Posterior vena cava (tissue), 2 donors: ENCODE measurements at regions not wholly inside any gene's neighbourhood (a gene's known extent, or its start where the extent isn't known, plus 50 kb on each side); places are given as distances from the start of the nearest gene placed in this dataset.

Experiments
- DNase-seq: peaks from one replicate; pipeline ENCODE4 v3.0.0-alpha.2; 2020; ENCODE audit warnings: low spot score
- intact Hi-C, 2 donors: fragments of 100-400 bp; cut with DNase I; formaldehyde crosslinking; loops; one replicate each; pipeline versions ENCODE4 v1.14.1 to v1.14.2; 2022 to 2023
- donor health status: DM: yes; HTN: yes; CAD: no.
- donor health status: DM: yes; HTN: yes; CAD: no.

- no peak for DNase-seq
- intact Hi-C loops: no loop called here
Observed at GRCh38 chr6:157767775-157768156, 55.3 kb upstream of the SNX9 start.

- intact Hi-C loops: no loop called here
- DNase-seq: no peak
Observed at GRCh38 chr6:157768304-157768703, 54.7 kb upstream of the SNX9 start.

DNA sequence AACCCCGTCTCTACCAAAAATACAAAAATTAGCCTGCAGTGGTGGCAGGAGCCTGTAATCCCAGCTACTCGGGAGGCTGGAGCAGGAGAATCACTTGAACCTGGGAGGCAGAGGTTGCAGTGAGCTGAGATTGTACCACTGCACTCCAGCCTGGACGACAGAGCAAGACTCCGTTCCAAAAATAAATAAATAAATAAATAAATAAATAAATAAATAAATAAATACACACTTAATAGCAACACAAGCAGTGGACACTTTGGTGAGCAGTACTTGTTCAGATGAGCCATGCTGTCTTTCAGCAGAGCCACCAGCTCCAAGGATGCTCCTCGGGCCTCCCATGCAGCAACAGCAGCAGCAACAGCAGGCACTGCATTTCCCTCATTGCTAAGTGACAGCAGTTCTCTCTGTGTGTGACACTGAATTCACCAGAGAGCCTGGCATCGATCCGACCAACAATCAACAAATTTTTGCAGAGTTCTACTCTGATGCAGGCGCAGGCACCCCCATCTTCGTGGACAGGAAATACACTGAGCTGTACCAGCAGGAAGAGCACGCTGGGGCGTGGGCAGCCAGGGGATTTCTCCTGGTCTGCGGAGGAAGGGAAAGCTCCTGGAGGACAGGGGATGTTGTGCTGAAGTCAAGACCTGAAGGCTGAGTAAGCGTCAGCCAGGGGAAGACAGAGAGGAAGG is 54.0 kb upstream of the SNX9 start:
- DNase-seq: no peak
- intact Hi-C loops: no loop called here

DNA sequence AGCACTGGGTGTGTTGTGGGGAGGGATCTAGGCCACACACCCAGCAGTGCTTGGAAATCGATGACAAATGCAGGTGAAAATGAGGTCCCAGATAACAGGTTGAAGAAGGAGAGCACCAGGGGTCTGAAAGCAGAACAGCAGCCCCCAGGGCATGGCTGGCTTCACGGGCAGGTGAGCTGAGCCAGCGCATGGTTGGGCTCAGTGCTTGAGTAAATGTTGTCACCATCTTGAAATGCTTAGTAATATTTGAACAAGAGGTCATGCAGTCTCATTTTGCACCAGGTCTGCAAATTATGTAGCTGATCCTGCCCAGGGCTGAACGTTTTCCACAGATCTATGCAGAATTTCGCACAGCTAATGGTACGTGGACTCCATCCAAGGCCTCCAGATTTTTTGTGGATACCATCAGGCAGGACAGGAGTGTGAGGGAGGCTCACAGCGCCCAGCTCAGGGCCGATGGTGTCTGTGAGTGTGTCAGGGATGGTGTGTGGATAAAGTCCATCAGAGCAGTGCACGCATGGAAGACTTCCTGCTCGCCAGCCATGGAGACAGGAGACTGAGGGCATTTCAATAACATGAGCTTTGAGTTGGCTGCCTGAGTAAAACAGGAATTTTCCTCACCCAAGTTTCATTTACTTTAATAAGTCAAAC is 53.1 kb upstream of the SNX9 start:
- intact Hi-C loops: no loop called here
- DNase-seq: no peak

GRCh38 chr6:157770946-157771345 is 52.1 kb upstream of the SNX9 start:
- DNase-seq: no peak
- intact Hi-C loops: no loop called here

- intact Hi-C loops: no loop called here
- DNase-seq: no peak
Observed at GRCh38 chr6:157772820-157773219, 50.2 kb upstream of the SNX9 start.
